ENCODE measurements at regions not wholly inside any gene's neighbourhood (a gene's known extent, or its start where the extent isn't known, plus 50 kb on each side); places are given as distances from the start of the nearest gene placed in this dataset.

DNA sequence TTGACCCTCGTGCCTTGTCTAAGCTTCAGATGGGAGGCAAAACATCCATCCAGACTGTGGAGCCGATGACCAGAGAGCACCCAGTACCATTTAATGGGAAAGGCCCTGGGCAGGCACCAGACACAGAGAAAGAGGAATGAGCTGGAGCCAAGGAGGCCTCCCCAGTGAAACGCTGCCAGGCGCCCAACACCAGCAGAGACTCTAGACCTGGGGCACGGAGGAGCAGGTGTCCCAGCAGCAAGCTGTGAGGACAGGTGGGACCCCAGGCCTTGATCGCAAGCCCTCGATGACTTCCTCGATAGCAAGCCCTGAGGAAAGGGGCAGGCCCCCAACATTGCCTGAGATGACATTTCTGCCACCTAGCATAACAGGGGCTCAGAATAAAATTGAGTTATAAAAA is 62.2 kb upstream of the SIAH1 start:
- TF ChIP-seq CTCF (conservative IDR thresholded peaks at IDR 0.05): no peak
- no peaks in the 10 kb centered on the region for H3K36me3 Mint-ChIP-seq (ENCODE audit: low read depth)
- H3K4me3 Mint-ChIP-seq: no peak overlapping the region
- Histone ChIP-seq H3K27me3 (ENCODE audit: control insufficient read depth, insufficient read depth, low read length, poor library complexity, severe bottlenecking) (no peaks in the 10 kb centered on the region), H3K4me1 (ENCODE audit: control insufficient read depth, insufficient read depth, low read length) (no peaks in the 10 kb centered on the region), H3K4me3 (ENCODE audit: low read length) (no peak overlapping the region), H3K9ac (ENCODE audit: extremely low read depth, low read length, poor library complexity, severe bottlenecking) (no peak overlapping the region), H3K27ac (ENCODE audit: low read depth, low read length) (no peak overlapping the region), H3K36me3 (ENCODE audit: control insufficient read depth, insufficient read depth, low read length) (no peaks in the 10 kb centered on the region), H3K9me3 (ENCODE audit: control insufficient read depth, low read length) (no peaks in the 10 kb centered on the region)
- no peaks in the 10 kb centered on the region for H3K9me3 Mint-ChIP-seq
- no peak for DNase-seq
- WGBS, 2 experiments (ENCODE audit: insufficient coverage in 1 of 2, insufficient read length in 1 of 2): 91 to 94% methylated on average over 6 to 8 of the region's 8 CpGs
- no peaks in the 10 kb centered on the region for H3K4me1 Mint-ChIP-seq
- no peak overlapping the region for H3K27ac Mint-ChIP-seq
- H3K27me3 Mint-ChIP-seq (ENCODE audit: insufficient read depth): no peaks in the 10 kb centered on the region

DNA sequence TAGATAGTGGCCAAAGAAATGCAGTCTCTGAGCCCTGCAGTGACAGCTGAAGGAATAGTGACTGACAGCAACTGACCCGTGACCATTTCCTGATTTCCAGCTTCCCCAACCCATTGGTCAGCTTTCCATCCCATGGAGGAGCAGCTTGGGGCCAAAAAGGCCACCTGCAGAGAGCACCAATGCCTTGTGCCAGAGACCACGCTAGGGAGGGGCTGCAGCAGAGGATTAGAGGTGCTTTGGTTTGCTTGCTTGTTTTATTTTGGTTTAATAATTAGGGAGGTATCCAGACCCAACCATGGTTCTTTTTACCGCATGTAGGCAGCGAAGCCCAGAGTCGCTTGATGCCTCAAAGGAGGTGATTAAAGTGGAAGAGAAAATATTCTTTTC is 61.3 kb upstream of the SIAH1 start:
- TF ChIP-seq CTCF (conservative IDR thresholded peaks at IDR 0.05): no peak
- H3K36me3 Mint-ChIP-seq (ENCODE audit: low read depth): no peaks in the 10 kb centered on the region

GRCh38 chr16:48445782-48446533 is 60.7 kb upstream of the SIAH1 start:
- H3K36me3 ChIP-seq (ENCODE audit: control insufficient read depth, insufficient read depth, low read length): no peaks in the 10 kb centered on the region
- Mint-ChIP-seq H3K4me3 (no peak overlapping the region), H3K27me3 (ENCODE audit: insufficient read depth) (no peaks in the 10 kb centered on the region), H3K4me1 (no peaks in the 10 kb centered on the region), H3K36me3 (ENCODE audit: low read depth) (no peaks in the 10 kb centered on the region), H3K27ac (no peak overlapping the region), H3K9me3 (no peaks in the 10 kb centered on the region)
- H3K27ac ChIP-seq (ENCODE audit: low read depth, low read length): no peak overlapping the region
- WGBS, 2 experiments (ENCODE audit: insufficient coverage in 1 of 2, insufficient read length in 1 of 2): 79 to 91% methylated on average over 2 to 8 of the region's 8 CpGs
- H3K4me3 ChIP-seq (ENCODE audit: low read length): no peak overlapping the region
- no peaks in the 10 kb centered on the region for H3K4me1 ChIP-seq (ENCODE audit: control insufficient read depth, insufficient read depth, low read length)
- H3K9ac ChIP-seq (ENCODE audit: extremely low read depth, low read length, poor library complexity, severe bottlenecking): no peak overlapping the region
- no peaks in the 10 kb centered on the region for H3K27me3 ChIP-seq (ENCODE audit: control insufficient read depth, insufficient read depth, low read length, poor library complexity, severe bottlenecking)
- no peaks in the 10 kb centered on the region for H3K9me3 ChIP-seq (ENCODE audit: control insufficient read depth, low read length)
- DNase-seq: no peak
- TF ChIP-seq CTCF (conservative IDR thresholded peaks at IDR 0.05): no peak

More for the DNA sequence above, 61.3 kb upstream of the SIAH1 start:
- 60 to 81% methylated on average over 2 to 5 of the region's 5 CpGs for WGBS, 2 experiments (ENCODE audit: insufficient coverage in 1 of 2, insufficient read length in 1 of 2)
- no peak for DNase-seq
- H3K4me1 Mint-ChIP-seq: no peaks in the 10 kb centered on the region
- H3K9me3 ChIP-seq (ENCODE audit: control insufficient read depth, low read length): no peaks in the 10 kb centered on the region
- H3K27ac Mint-ChIP-seq: no peak overlapping the region
- H3K9me3 Mint-ChIP-seq: no peaks in the 10 kb centered on the region
- no peaks in the 10 kb centered on the region for H3K27me3 Mint-ChIP-seq (ENCODE audit: insufficient read depth)
- H3K4me1 ChIP-seq (ENCODE audit: control insufficient read depth, insufficient read depth, low read length): no peaks in the 10 kb centered on the region
- no peaks in the 10 kb centered on the region for H3K36me3 ChIP-seq (ENCODE audit: control insufficient read depth, insufficient read depth, low read length)
- H3K4me3 Mint-ChIP-seq: no peak overlapping the region
- no peak overlapping the region for H3K4me3 ChIP-seq (ENCODE audit: low read length)
- no peaks in the 10 kb centered on the region for H3K27me3 ChIP-seq (ENCODE audit: control insufficient read depth, insufficient read depth, low read length, poor library complexity, severe bottlenecking)
- no peak overlapping the region for H3K27ac ChIP-seq (ENCODE audit: low read depth, low read length)
- H3K9ac ChIP-seq (ENCODE audit: extremely low read depth, low read length, poor library complexity, severe bottlenecking): no peak overlapping the region

Data from endodermal cell (in vitro differentiated cells).